HK-2 (cell line): ENCODE measurements at regions not wholly inside any gene's neighbourhood (a gene's known extent, or its start where the extent isn't known, plus 50 kb on each side); places are given as distances from the start of the nearest gene placed in this dataset.

Source experiments
- DNase-seq: peaks from one replicate; pipeline ENCODE4 v3.0.0-alpha.2; 2018; ENCODE audit not compliant: unreplicated experiment

GRCh38 chr2:220051716-220052115 lies 424.3 kb downstream of the SLC4A3 start:
- no peak for DNase-seq

GRCh38 chr2:220053919-220054318 lies 426.5 kb downstream of the SLC4A3 start:
- DNase-seq: no peak

- DNase-seq: no peak
Observed at GRCh38 chr2:220057391-220057790, 430.0 kb downstream of the SLC4A3 start.

GRCh38 chr2:220057916-220058315 lies 430.5 kb downstream of the SLC4A3 start:
- DNase-seq: peak; percentile 30

GRCh38 chr2:220064111-220065030 lies 436.9 kb downstream of the SLC4A3 start:
- no peak for DNase-seq

- DNase-seq: no peak
Observed at GRCh38 chr2:220065581-220065980, 438.2 kb downstream of the SLC4A3 start.

GRCh38 chr2:220068846-220069245 lies 441.4 kb downstream of the SLC4A3 start:
- no peak for DNase-seq

GRCh38 chr2:220070349-220070748 lies 442.9 kb downstream of the SLC4A3 start:
- DNase-seq: no peak

- no peak for DNase-seq
Observed at GRCh38 chr2:220071696-220072095, 444.3 kb downstream of the SLC4A3 start.

- DNase-seq: no peak
Observed at GRCh38 chr2:220072669-220073220, 445.3 kb downstream of the SLC4A3 start.

GRCh38 chr2:220075835-220076234 lies 448.4 kb downstream of the SLC4A3 start:
- DNase-seq: no peak

- DNase-seq: no peak
Observed at GRCh38 chr2:220076734-220077133, 449.3 kb downstream of the SLC4A3 start.

GRCh38 chr2:220077488-220077887 lies 450.1 kb downstream of the SLC4A3 start:
- no peak for DNase-seq

GRCh38 chr2:220078439-220078838 lies 451.0 kb downstream of the SLC4A3 start:
- no peak for DNase-seq

GRCh38 chr2:220079595-220079994 lies 452.2 kb downstream of the SLC4A3 start:
- DNase-seq: no peak

- DNase-seq: no peak
Observed at GRCh38 chr2:220081171-220081570, 453.7 kb downstream of the SLC4A3 start.

- no peak for DNase-seq
Observed at GRCh38 chr2:220090050-220090449, 462.6 kb downstream of the SLC4A3 start.

- no peak for DNase-seq
Observed at GRCh38 chr2:220096406-220096805, 469.0 kb downstream of the SLC4A3 start.

- no peak for DNase-seq
Observed at GRCh38 chr2:220101980-220102379, 474.6 kb downstream of the SLC4A3 start.

GRCh38 chr2:220103596-220103995 lies 476.2 kb downstream of the SLC4A3 start:
- DNase-seq: no peak

GRCh38 chr2:220104871-220105351 lies 477.5 kb downstream of the SLC4A3 start:
- peak; percentile 55 for DNase-seq

GRCh38 chr2:220106065-220106464 lies 478.6 kb downstream of the SLC4A3 start:
- no peak for DNase-seq

- DNase-seq: no peak
Observed at GRCh38 chr2:220107380-220107791, 480.0 kb downstream of the SLC4A3 start.
